Peyer's patch (tissue), 4 donors: ENCODE measurements at regions not wholly inside any gene's neighbourhood (a gene's known extent, or its start where the extent isn't known, plus 50 kb on each side); places are given as distances from the start of the nearest gene placed in this dataset.

Source experiments
- DNase-seq, 3 donors: peaks; one replicate each; pipeline ENCODE4 v3.0.0-alpha.2; 2017 to 2019
- H3K27ac ChIP-seq, 4 donors: fragments of 200-600 bp; sonication (generic); one replicate each; pipeline ENCODE4 v1.5.1; 2016 to 2019
- H3K27me3 ChIP-seq, 2 donors: fragments of 200-600 bp; sonication (generic); one replicate each; pipeline ENCODE4 v1.5.1; 2019
- H3K36me3 ChIP-seq, 3 donors: fragments of 200-600 bp; sonication (generic); one replicate each; pipeline ENCODE4 v1.5.1; 2016 to 2019
- H3K4me1 ChIP-seq, 4 donors: fragments of 200-600 bp; sonication (generic); one replicate each; pipeline ENCODE4 v1.5.1; 2016 to 2019
- H3K4me3 ChIP-seq, 4 donors: fragments of 200-600 bp; sonication (generic); 1 replicate in 3 of 4; 2 replicates in 1 of 4; pipeline ENCODE4 v1.5.1; 2016 to 2019; ENCODE audit warnings: mild to moderate bottlenecking in 1 of 4
- H3K9me3 ChIP-seq, 4 donors: fragments of 200-600 bp; sonication (generic); one replicate each; pipeline ENCODE4 v1.5.1; 2016 to 2019; ENCODE audit warnings: mild to moderate bottlenecking in 1 of 4
- CTCF ChIP-seq, 6 experiments: fragments of 450-650 bp in 4 of 6; fragments of 200-600 bp in 2 of 6; sonication (generic) in 1 of 6; IDR thresholded peaks; one replicate each; pipeline ENCODE4 v1.5.1; 2017 to 2019; ENCODE audit warnings: antibody characterized with exemption in 6 of 6, mild to moderate bottlenecking in 3 of 6, moderate library complexity in 1 of 6
- POLR2A ChIP-seq, 2 donors: fragments of 450-650 bp; IDR thresholded peaks; one replicate each; pipeline ENCODE4 v1.5.1; 2017; ENCODE audit warnings: antibody characterized with exemption in 2 of 2, mild to moderate bottlenecking in 2 of 2, moderate library complexity in 2 of 2

GRCh38 chr12:13740149-13740545, 241.3 kb downstream of the GRIN2B start:
- TF ChIP-seq POLR2A (IDR thresholded peaks at IDR 0.05) (no peak), CTCF (IDR thresholded peaks at IDR 0.05) (no peak)
- DNase-seq, result no peak
- H3K27me3 ChIP-seq, result no peaks in the 10 kb centered on the region

GRCh38 chr12:13735734-13736133, 245.7 kb downstream of the GRIN2B start:
- TF ChIP-seq CTCF (IDR thresholded peaks at IDR 0.05) (no peak), POLR2A (IDR thresholded peaks at IDR 0.05) (no peak)
- no peak for DNase-seq
- Histone ChIP-seq H3K4me1 (no peaks in the 10 kb centered on the region), H3K27ac (no peak overlapping the region), H3K27me3 (no peaks in the 10 kb centered on the region), H3K9me3 (no peaks in the 10 kb centered on the region), H3K4me3 (no peak overlapping the region), H3K36me3 (no peaks in the 10 kb centered on the region)

More at GRCh38 chr12:13740149-13740545, 241.3 kb downstream of the GRIN2B start:
- Histone ChIP-seq H3K36me3 (no peaks in the 10 kb centered on the region), H3K4me3 (no peak overlapping the region), H3K9me3 (no peaks in the 10 kb centered on the region), H3K27ac (no peak overlapping the region), H3K4me1 (no peaks in the 10 kb centered on the region)

- TF ChIP-seq CTCF (IDR thresholded peaks at IDR 0.05), result no peak
- no peak for TF ChIP-seq POLR2A (IDR thresholded peaks at IDR 0.05)
- no peaks in the 10 kb centered on the region for H3K36me3 ChIP-seq
- H3K27ac ChIP-seq, result no peak overlapping the region
- H3K27me3 ChIP-seq, result no peaks in the 10 kb centered on the region
- no peaks in the 10 kb centered on the region for H3K4me1 ChIP-seq
- no peak overlapping the region for H3K4me3 ChIP-seq
- DNase-seq, result no peak
- no peaks in the 10 kb centered on the region for H3K9me3 ChIP-seq
These were observed 246.7 kb downstream of the GRIN2B start for GRCh38 chr12:13734584-13735152.

- no peaks in the 10 kb centered on the region for H3K27me3 ChIP-seq
- H3K9me3 ChIP-seq, result no peaks in the 10 kb centered on the region
- no peak for DNase-seq
- H3K4me3 ChIP-seq, result no peak overlapping the region
- H3K4me1 ChIP-seq, result no peaks in the 10 kb centered on the region
- TF ChIP-seq POLR2A (IDR thresholded peaks at IDR 0.05), result no peak
- no peak for TF ChIP-seq CTCF (IDR thresholded peaks at IDR 0.05)
- no peaks in the 10 kb centered on the region for H3K36me3 ChIP-seq
- no peak overlapping the region for H3K27ac ChIP-seq
These were observed 253.7 kb downstream of the GRIN2B start for GRCh38 chr12:13727707-13728195.

- Histone ChIP-seq H3K4me1 (no peaks in the 10 kb centered on the region), H3K4me3 (no peak overlapping the region), H3K36me3 (no peaks in the 10 kb centered on the region), H3K9me3 (no peaks in the 10 kb centered on the region), H3K27ac (no peak overlapping the region), H3K27me3 (no peaks in the 10 kb centered on the region)
- TF ChIP-seq POLR2A (IDR thresholded peaks at IDR 0.05) (no peak), CTCF (IDR thresholded peaks at IDR 0.05) (no peak)
- no peak for DNase-seq
These were observed 256.4 kb downstream of the GRIN2B start for GRCh38 chr12:13725049-13725448.

GRCh38 chr12:13724136-13724535, 257.3 kb downstream of the GRIN2B start:
- DNase-seq, result no peak
- no peaks in the 10 kb centered on the region for H3K36me3 ChIP-seq
- H3K27ac ChIP-seq, result no peak overlapping the region
- H3K4me1 ChIP-seq, result no peaks in the 10 kb centered on the region
- H3K9me3 ChIP-seq, result no peaks in the 10 kb centered on the region
- no peak overlapping the region for H3K4me3 ChIP-seq
- no peak for TF ChIP-seq CTCF (IDR thresholded peaks at IDR 0.05)
- no peak for TF ChIP-seq POLR2A (IDR thresholded peaks at IDR 0.05)
- H3K27me3 ChIP-seq, result no peaks in the 10 kb centered on the region
